ENCODE measurements at regions not wholly inside any gene's neighbourhood (a gene's known extent, or its start where the extent isn't known, plus 50 kb on each side); places are given as distances from the start of the nearest gene placed in this dataset.

GRCh38 chr20:39302312-39302711 is 340.2 kb downstream of the DHX35 start:
- no peak for DNase-seq (ENCODE audit: low spot score)

GRCh38 chr20:39299783-39300182 is 337.6 kb downstream of the DHX35 start:
- no peak for DNase-seq (ENCODE audit: low spot score)

GRCh38 chr20:39298571-39299506 is 336.7 kb downstream of the DHX35 start:
- DNase-seq (ENCODE audit: low spot score), result no peak

GRCh38 chr20:39298121-39298520 is 336.0 kb downstream of the DHX35 start:
- DNase-seq (ENCODE audit: low spot score), result no peak

- no peak for DNase-seq (ENCODE audit: low spot score)
Measured at GRCh38 chr20:39295301-39295700, 333.2 kb downstream of the DHX35 start.

- DNase-seq (ENCODE audit: low spot score), result no peak
Measured at GRCh38 chr20:39294137-39294725, 332.1 kb downstream of the DHX35 start.

GRCh38 chr20:39292193-39292736 is 330.1 kb downstream of the DHX35 start:
- no peak for DNase-seq (ENCODE audit: low spot score)

GRCh38 chr20:39291301-39291700 is 329.2 kb downstream of the DHX35 start:
- DNase-seq (ENCODE audit: low spot score), result no peak

GRCh38 chr20:39290575-39290974 is 328.4 kb downstream of the DHX35 start:
- no peak for DNase-seq (ENCODE audit: low spot score)

- DNase-seq (ENCODE audit: low spot score), result no peak
Measured at GRCh38 chr20:39289831-39290230, 327.7 kb downstream of the DHX35 start.

- peak; percentile 19 for DNase-seq (ENCODE audit: low spot score)
Measured at GRCh38 chr20:39289316-39289715, 327.2 kb downstream of the DHX35 start.

- no peak for DNase-seq (ENCODE audit: low spot score)
Measured at GRCh38 chr20:39283464-39283863, 321.3 kb downstream of the DHX35 start.

- no peak for DNase-seq (ENCODE audit: low spot score)
Measured at GRCh38 chr20:39282619-39283092, 320.5 kb downstream of the DHX35 start.

- no peak for DNase-seq (ENCODE audit: low spot score)
Measured at GRCh38 chr20:39280875-39281274, 318.7 kb downstream of the DHX35 start.

GRCh38 chr20:39278230-39278788 is 316.2 kb downstream of the DHX35 start:
- DNase-seq (ENCODE audit: low spot score), result no peak

- no peak for DNase-seq (ENCODE audit: low spot score)
Measured at GRCh38 chr20:39277185-39277584, 315.0 kb downstream of the DHX35 start.

- no peak for DNase-seq (ENCODE audit: low spot score)
Measured at GRCh38 chr20:39270837-39271604, 308.9 kb downstream of the DHX35 start.

GRCh38 chr20:39269493-39270217 is 307.5 kb downstream of the DHX35 start:
- no peak for DNase-seq (ENCODE audit: low spot score)

- DNase-seq (ENCODE audit: low spot score), result peak; percentile 74
Measured at GRCh38 chr20:39268981-39269461, 306.9 kb downstream of the DHX35 start.

GRCh38 chr20:39268491-39268951 is 306.4 kb downstream of the DHX35 start:
- DNase-seq (ENCODE audit: low spot score), result no peak

GRCh38 chr20:39266989-39267388 is 304.8 kb downstream of the DHX35 start:
- no peak for DNase-seq (ENCODE audit: low spot score)

Data from HuH-7 (cell line).